ENCODE measurements at regions not wholly inside any gene's neighbourhood (a gene's known extent, or its start where the extent isn't known, plus 50 kb on each side); places are given as distances from the start of the nearest gene placed in this dataset.
"Not testable (repeated sequence)": the region's sequence is repeated elsewhere in the genome, so short reads cannot be mapped to it uniquely, and the experiment has no call there.

GRCh38 chr4:18441203-18441590, 419.6 kb upstream of the LCORL start:
- H3K4me3 ChIP-seq (ENCODE audit: low read length): no peak overlapping the region

DNA sequence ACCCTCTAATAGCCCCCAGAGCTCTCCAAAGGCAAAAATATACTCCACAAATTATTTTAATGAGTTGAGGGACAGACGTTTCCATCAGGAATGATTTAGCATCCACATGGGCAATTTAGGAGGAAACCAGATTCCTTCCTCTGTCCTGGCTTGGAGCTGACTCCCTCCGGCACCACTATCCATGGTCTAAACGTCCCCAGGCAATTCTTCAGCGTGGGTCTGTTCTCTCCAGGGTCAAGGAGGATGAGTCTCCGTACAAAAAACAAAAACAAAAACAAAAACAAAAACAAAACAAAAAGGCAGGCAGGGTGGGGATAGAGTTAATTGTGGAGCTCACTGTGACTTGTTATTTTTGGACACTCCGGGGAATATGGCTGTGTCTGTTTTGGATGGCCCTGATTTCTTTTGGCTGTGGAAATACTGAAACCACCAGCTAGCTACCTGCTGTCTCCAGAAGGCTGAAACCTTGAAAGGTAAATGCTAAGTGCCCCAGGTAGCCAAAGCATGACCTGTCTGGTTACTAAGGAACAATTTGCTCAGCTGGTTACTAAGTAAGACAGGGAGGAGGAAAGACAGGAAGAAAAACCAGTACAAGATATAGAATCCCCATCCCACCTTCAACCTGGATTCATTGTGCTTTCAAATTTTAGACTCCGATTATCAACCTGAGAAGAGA, 419.1 kb upstream of the LCORL start:
- Histone ChIP-seq H3K36me3 (ENCODE audit: control insufficient read depth, low read depth, low read length) (no peaks in the 10 kb centered on the region), H3K27ac (ENCODE audit: low read length) (no peak overlapping the region), H3K4me3 (ENCODE audit: low read length) (no peak overlapping the region), H3K27me3 (ENCODE audit: control insufficient read depth, insufficient read depth, low read length) (no peaks in the 10 kb centered on the region), H3K9me3 (ENCODE audit: control insufficient read depth, low read depth, low read length) (peaks cover 2% of the 10 kb centered on the region), H3K4me1 (ENCODE audit: control insufficient read depth, low read depth, low read length) (no peaks in the 10 kb centered on the region), H3K9ac (ENCODE audit: low read length) (no peak overlapping the region)

More at GRCh38 chr4:18441203-18441590, 419.6 kb upstream of the LCORL start:
- no peak overlapping the region for H3K27ac ChIP-seq (ENCODE audit: low read length)
- no peaks in the 10 kb centered on the region for H3K4me1 ChIP-seq (ENCODE audit: control insufficient read depth, low read depth, low read length)
- no peaks in the 10 kb centered on the region for H3K27me3 ChIP-seq (ENCODE audit: control insufficient read depth, insufficient read depth, low read length)
- no peak overlapping the region for H3K9ac ChIP-seq (ENCODE audit: low read length)
- no peaks in the 10 kb centered on the region for H3K36me3 ChIP-seq (ENCODE audit: control insufficient read depth, low read depth, low read length)
- H3K9me3 ChIP-seq (ENCODE audit: control insufficient read depth, low read depth, low read length): peaks cover 2% of the 10 kb centered on the region

GRCh38 chr4:18439311-18439710, 417.8 kb upstream of the LCORL start:
- Histone ChIP-seq H3K9ac (ENCODE audit: low read length) (no peak overlapping the region), H3K4me3 (ENCODE audit: low read length) (no peak overlapping the region), H3K27ac (ENCODE audit: low read length) (no peak overlapping the region), H3K4me1 (ENCODE audit: control insufficient read depth, low read depth, low read length) (no peaks in the 10 kb centered on the region), H3K27me3 (ENCODE audit: control insufficient read depth, insufficient read depth, low read length) (no peaks in the 10 kb centered on the region), H3K36me3 (ENCODE audit: control insufficient read depth, low read depth, low read length) (no peaks in the 10 kb centered on the region), H3K9me3 (ENCODE audit: control insufficient read depth, low read depth, low read length) (no peaks in the 10 kb centered on the region)

DNA sequence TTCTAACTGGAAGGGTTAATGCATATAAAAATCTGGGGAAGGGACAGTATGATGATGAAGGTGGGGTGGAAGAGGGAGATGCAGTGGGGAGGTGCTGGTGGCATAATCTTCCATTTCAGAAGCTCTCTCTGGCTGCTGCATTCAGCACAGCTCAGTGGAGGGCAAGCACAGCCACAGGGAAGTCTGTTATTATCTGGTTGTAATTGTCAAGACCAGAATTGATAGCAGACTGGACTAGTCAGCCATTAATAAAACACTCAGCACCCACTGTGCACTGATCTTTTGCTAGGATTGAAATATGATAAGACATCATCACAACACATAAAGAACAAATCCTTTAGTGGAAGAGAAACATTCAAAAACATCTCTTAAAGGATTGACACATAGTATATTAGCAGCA, 414.2 kb upstream of the LCORL start:
- Histone ChIP-seq H3K27me3 (ENCODE audit: control insufficient read depth, insufficient read depth, low read length) (no peaks in the 10 kb centered on the region), H3K9ac (ENCODE audit: low read length) (no peak overlapping the region), H3K4me1 (ENCODE audit: control insufficient read depth, low read depth, low read length) (no peaks in the 10 kb centered on the region), H3K4me3 (ENCODE audit: low read length) (no peak overlapping the region), H3K27ac (ENCODE audit: low read length) (no peak overlapping the region), H3K9me3 (ENCODE audit: control insufficient read depth, low read depth, low read length) (no peaks in the 10 kb centered on the region), H3K36me3 (ENCODE audit: control insufficient read depth, low read depth, low read length) (no peaks in the 10 kb centered on the region)

- Histone ChIP-seq H3K27ac (ENCODE audit: low read length) (no peak overlapping the region), H3K4me1 (ENCODE audit: control insufficient read depth, low read depth, low read length) (no peaks in the 10 kb centered on the region), H3K36me3 (ENCODE audit: control insufficient read depth, low read depth, low read length) (no peaks in the 10 kb centered on the region), H3K9ac (ENCODE audit: low read length) (no peak overlapping the region), H3K9me3 (ENCODE audit: control insufficient read depth, low read depth, low read length) (no peaks in the 10 kb centered on the region), H3K4me3 (ENCODE audit: low read length) (no peak overlapping the region), H3K27me3 (ENCODE audit: control insufficient read depth, insufficient read depth, low read length) (no peaks in the 10 kb centered on the region)
These were observed 401.1 kb upstream of the LCORL start for GRCh38 chr4:18422685-18423084.

GRCh38 chr4:18421519-18421918, 400.0 kb upstream of the LCORL start:
- no peaks in the 10 kb centered on the region for H3K36me3 ChIP-seq (ENCODE audit: control insufficient read depth, low read depth, low read length)
- H3K4me1 ChIP-seq (ENCODE audit: control insufficient read depth, low read depth, low read length): no peaks in the 10 kb centered on the region
- no peak overlapping the region for H3K4me3 ChIP-seq (ENCODE audit: low read length)
- no peaks in the 10 kb centered on the region for H3K9me3 ChIP-seq (ENCODE audit: control insufficient read depth, low read depth, low read length)
- H3K27ac ChIP-seq (ENCODE audit: low read length): no peak overlapping the region
- H3K9ac ChIP-seq (ENCODE audit: low read length): no peak overlapping the region
- no peaks in the 10 kb centered on the region for H3K27me3 ChIP-seq (ENCODE audit: control insufficient read depth, insufficient read depth, low read length)

DNA sequence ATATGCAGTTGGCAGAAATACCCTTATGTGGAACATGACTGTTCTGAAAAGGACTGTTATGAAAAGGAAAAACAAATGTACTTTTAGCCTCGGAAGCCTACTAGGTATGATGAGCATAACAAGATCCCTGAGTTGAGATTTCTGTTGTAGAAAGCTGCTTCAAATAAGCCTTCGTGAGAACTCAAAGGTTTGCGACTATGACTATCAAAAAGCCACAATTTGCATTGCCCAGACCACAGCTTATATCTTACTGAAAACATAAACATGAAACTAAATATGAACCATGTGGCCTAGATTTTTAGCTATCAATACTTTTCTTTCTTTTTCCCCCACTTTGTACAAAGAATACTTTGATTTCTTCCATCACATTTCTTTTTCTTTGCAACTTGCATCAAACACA, 398.2 kb upstream of the LCORL start:
- Histone ChIP-seq H3K4me1 (ENCODE audit: control insufficient read depth, low read depth, low read length) (no peaks in the 10 kb centered on the region), H3K9ac (ENCODE audit: low read length) (no peak overlapping the region), H3K9me3 (ENCODE audit: control insufficient read depth, low read depth, low read length) (no peaks in the 10 kb centered on the region), H3K4me3 (ENCODE audit: low read length) (no peak overlapping the region), H3K27ac (ENCODE audit: low read length) (no peak overlapping the region), H3K36me3 (ENCODE audit: control insufficient read depth, low read depth, low read length) (no peaks in the 10 kb centered on the region), H3K27me3 (ENCODE audit: control insufficient read depth, insufficient read depth, low read length) (no peaks in the 10 kb centered on the region)

DNA sequence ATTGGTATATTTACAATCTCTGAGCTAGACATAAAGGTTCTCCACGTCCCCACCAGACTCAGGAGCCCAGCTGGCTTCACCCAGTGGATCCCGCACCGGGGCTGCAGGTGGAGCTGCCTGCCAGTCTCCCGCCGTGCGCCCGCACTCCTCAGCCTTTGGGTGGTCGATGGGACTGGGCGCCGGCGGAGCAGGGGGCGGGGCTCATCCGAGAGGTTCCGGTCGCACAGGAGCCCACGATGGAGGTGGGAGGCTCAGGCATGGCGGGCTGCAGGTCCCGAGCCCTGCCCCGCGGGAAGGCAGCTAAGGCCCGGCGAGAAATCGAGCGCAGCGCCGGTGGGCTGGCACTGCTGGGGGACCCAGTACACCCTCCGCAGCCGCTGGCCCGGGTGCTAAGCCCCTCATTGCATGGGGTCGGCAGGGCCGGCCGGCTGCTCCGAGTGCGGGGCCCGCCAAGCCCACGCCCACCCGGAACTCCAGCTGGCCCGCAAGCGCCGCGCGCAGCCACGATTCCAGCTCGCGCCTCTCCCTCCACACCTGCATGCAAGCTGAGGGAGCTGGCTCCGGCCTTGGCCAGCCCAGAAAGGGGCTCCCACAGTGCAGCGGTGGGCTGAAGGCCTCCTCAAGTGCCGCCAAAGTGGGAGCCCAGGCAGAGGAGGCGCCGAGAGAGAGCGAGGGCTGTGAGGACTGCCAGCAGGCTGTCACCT, 396.8 kb upstream of the LCORL start:
- not testable (repeated sequence) for H3K4me3 ChIP-seq (ENCODE audit: low read length); H3K4me1 ChIP-seq (ENCODE audit: control insufficient read depth, low read depth, low read length); H3K9me3 ChIP-seq (ENCODE audit: control insufficient read depth, low read depth, low read length)

DNA sequence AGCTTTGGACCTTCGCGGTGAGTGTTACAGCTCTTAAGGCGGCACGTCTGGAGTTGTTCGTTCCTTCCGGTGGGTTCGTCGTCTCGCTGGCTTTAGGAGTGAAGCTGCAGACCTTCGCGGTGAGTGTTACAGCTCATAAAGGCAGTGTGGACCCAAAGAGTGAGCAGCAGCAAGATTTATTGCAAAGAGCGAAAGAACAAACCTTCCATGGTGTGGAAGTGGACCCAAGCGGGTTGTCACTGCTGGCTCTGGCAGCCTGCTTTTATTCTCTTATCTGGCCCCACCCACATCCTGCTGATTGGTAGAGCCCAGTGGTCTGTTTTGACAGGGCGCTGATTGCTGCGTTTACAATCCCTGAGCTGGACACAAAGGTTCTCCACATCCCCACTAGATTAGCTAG, 396.1 kb upstream of the LCORL start:
- H3K9me3 ChIP-seq (ENCODE audit: control insufficient read depth, low read depth, low read length); H3K27me3 ChIP-seq (ENCODE audit: control insufficient read depth, insufficient read depth, low read length); H3K4me1 ChIP-seq (ENCODE audit: control insufficient read depth, low read depth, low read length); H3K4me3 ChIP-seq (ENCODE audit: low read length); H3K27ac ChIP-seq (ENCODE audit: low read length); H3K36me3 ChIP-seq (ENCODE audit: control insufficient read depth, low read depth, low read length); H3K9ac ChIP-seq (ENCODE audit: low read length): not testable (repeated sequence)

More for the DNA sequence above, 396.8 kb upstream of the LCORL start:
- not testable (repeated sequence) for H3K27ac ChIP-seq (ENCODE audit: low read length); H3K36me3 ChIP-seq (ENCODE audit: control insufficient read depth, low read depth, low read length); H3K9ac ChIP-seq (ENCODE audit: low read length); H3K27me3 ChIP-seq (ENCODE audit: control insufficient read depth, insufficient read depth, low read length)

GRCh38 chr4:18406264-18406663, 384.7 kb upstream of the LCORL start:
- Histone ChIP-seq H3K27ac (ENCODE audit: low read length) (no peak overlapping the region), H3K36me3 (ENCODE audit: control insufficient read depth, low read depth, low read length) (no peaks in the 10 kb centered on the region), H3K9me3 (ENCODE audit: control insufficient read depth, low read depth, low read length) (no peaks in the 10 kb centered on the region), H3K4me1 (ENCODE audit: control insufficient read depth, low read depth, low read length) (no peaks in the 10 kb centered on the region), H3K27me3 (ENCODE audit: control insufficient read depth, insufficient read depth, low read length) (no peaks in the 10 kb centered on the region), H3K9ac (ENCODE audit: low read length) (no peak overlapping the region), H3K4me3 (ENCODE audit: low read length) (no peak overlapping the region)

GRCh38 chr4:18405054-18405453, 383.5 kb upstream of the LCORL start:
- Histone ChIP-seq H3K27me3 (ENCODE audit: control insufficient read depth, insufficient read depth, low read length) (no peaks in the 10 kb centered on the region), H3K4me1 (ENCODE audit: control insufficient read depth, low read depth, low read length) (no peaks in the 10 kb centered on the region), H3K36me3 (ENCODE audit: control insufficient read depth, low read depth, low read length) (no peaks in the 10 kb centered on the region), H3K27ac (ENCODE audit: low read length) (no peak overlapping the region), H3K9me3 (ENCODE audit: control insufficient read depth, low read depth, low read length) (no peaks in the 10 kb centered on the region), H3K4me3 (ENCODE audit: low read length) (no peak overlapping the region), H3K9ac (ENCODE audit: low read length) (no peak overlapping the region)

- H3K9ac ChIP-seq (ENCODE audit: low read length): no peak overlapping the region
- H3K9me3 ChIP-seq (ENCODE audit: control insufficient read depth, low read depth, low read length): no peaks in the 10 kb centered on the region
- H3K27me3 ChIP-seq (ENCODE audit: control insufficient read depth, insufficient read depth, low read length): no peaks in the 10 kb centered on the region
- H3K36me3 ChIP-seq (ENCODE audit: control insufficient read depth, low read depth, low read length): no peaks in the 10 kb centered on the region
- H3K4me3 ChIP-seq (ENCODE audit: low read length): no peak overlapping the region
- no peak overlapping the region for H3K27ac ChIP-seq (ENCODE audit: low read length)
- H3K4me1 ChIP-seq (ENCODE audit: control insufficient read depth, low read depth, low read length): no peaks in the 10 kb centered on the region
These were observed 383.1 kb upstream of the LCORL start for GRCh38 chr4:18404642-18405041.

Measured in iPS-18a (cell line).